ENCODE measurements at regions not wholly inside any gene's neighbourhood (a gene's known extent, or its start where the extent isn't known, plus 50 kb on each side); places are given as distances from the start of the nearest gene placed in this dataset.

GRCh38 chr2:108145557-108146326 is 94.0 kb upstream of the SULT1C3 start:
- DNase-seq: no peak

GRCh38 chr2:108148555-108148954 is 91.2 kb upstream of the SULT1C3 start:
- DNase-seq: no peak

- DNase-seq: peak; percentile 53
Measured at GRCh38 chr2:108154366-108155061, 85.3 kb upstream of the SULT1C3 start.

DNA sequence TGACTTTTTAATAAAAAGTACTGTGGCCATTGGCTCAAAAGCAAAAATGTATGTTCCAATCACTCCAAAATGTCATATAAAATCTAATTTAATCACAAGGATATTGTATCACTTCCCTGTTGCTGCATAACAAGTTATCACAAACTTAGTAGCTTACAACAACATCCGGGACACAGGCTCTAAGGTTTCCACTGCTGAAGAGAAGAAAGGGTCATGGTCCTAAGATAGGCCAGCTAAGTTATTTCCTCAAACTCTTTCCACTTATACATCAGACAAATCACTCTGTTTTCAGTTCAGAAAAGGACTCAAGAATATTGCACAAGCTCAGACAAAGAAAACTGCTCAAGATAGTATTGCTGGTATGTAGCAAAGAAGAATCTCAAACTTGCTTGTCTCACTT is 78.5 kb upstream of the SULT1C3 start:
- no peak for DNase-seq

DNA sequence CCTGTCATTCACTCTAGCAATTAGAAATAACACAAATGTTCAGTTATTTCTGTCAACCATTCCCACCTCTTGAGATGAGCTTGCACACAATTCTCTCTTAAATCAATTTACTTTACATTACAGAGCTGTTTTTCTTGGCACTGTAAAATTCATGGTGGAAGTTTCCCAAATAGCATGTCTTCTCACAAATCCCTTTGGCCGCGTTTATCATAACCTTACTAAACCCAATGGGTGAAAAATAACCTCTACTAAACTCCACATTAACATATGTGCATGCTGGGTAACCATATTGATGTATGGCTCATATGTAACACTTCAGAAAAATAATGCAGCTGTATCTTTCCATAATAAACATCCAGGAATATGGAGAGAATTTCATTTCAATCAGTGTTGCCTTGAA is 75.5 kb upstream of the SULT1C3 start:
- no peak for DNase-seq

DNA sequence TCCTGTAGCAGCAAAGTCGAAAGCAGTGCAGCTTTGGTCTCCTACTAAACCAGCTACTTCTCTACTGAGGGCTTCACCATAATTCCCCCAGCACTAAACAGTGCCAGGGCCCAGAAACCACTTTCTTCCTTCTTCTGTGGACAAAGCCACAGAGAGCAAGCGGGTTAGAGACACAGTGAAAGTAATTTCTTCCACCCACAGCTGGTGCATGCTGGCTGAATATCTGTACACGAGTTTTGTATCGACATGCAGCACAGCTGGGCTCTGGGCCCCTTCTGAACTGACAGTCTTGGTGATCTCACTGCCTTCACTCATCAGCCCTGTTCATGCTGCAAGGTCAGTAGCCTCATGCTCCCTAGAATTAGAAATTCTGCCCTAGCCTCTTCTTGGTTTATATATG is 74.0 kb upstream of the SULT1C3 start:
- DNase-seq: no peak

DNA sequence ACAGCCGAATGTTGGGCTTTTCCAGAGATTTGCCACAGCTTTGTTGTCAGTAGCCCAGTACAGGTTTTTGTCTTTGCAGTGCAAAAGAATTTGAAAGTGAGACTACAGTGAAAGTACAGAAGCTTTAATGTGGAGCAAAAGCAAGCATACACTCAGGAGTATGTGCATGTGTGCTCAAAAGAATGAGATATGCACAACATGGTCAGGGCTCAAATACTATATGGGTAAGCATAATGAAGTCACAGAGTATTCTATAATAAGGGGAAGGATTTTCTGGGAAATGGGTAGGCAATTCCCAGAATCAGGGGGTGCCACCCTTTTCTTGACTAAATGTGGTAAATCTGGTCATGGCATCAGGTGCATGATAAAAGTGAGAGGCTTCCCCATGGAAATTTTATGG is 72.1 kb upstream of the SULT1C3 start:
- DNase-seq: no peak

DNA sequence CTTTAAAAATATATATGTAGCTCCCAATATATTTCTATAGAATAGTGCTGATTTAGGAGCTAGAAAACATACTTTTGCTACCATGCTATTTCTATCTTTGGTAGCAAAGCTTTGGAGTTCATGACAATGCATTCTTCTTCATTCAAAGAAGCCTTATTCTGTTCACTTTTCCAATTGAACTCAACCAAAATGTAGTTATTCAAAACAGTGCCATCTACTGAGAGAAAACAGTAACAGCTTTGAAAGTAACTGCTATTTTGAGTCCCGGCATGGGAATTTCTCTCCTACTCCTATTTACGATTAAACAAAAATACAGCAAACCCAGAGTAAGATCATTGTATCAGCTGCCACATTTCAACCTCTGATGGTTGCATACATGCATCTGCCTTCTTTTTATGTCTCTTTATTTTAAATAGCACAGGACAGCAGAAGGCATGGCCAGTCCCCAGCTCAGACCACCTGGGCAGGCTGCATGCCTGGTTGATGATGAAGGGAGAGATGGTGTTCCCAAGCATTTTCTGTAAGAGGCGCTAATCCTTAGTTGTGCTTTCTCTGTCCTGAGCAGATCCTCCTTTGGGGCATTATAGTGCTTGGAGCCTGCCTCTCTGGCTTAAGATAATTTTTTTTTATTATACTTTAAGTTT is 69.7 kb upstream of the SULT1C3 start:
- DNase-seq: peak; percentile 0

DNA sequence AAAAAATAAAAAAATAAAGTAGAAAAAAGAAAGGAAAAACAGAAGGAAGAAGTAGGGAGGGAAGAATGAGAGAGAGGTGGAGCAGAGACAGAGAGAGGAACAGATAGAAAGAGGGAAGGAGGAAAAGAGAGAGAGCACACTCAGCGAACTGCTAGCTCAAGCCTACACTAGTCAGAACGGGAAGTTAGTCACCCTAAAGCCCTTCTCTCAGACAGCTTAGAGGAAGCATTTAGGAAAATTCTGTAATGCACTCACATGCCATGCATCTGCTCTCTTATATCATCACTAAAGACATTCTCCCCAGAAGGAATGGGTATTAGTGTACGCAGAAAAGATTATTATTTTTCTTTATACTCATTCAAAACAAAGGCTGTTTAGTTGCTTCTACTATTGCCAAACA is 68.1 kb upstream of the SULT1C3 start:
- no peak for DNase-seq

- peak; percentile 3 for DNase-seq
Measured at GRCh38 chr2:108182489-108182888, 57.3 kb upstream of the SULT1C3 start.

GRCh38 chr2:108184419-108184818 is 55.3 kb upstream of the SULT1C3 start:
- DNase-seq: peak; percentile 46

DNA sequence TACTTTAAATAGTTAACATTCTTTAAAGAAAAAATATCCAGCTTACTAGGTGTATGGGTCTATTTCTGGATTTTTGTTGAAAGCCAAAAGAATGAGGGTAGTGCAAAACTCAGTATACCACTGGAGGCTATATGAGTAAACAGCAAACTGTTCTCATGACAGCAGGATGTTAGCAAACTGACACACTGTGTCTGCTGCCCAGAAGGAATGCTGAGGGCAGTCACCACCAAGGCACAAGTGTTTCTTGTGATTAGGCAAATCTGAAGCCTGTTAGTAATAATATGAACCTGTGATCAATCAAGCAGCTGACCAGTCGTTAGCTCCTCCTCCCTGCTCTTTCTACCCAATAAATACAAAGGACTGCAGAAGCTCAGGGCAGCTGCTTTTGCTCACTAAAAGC is 50.5 kb upstream of the SULT1C3 start:
- peak; percentile 6 for DNase-seq
